HG03108 (cell line): ENCODE measurements at regions not wholly inside any gene's neighbourhood (a gene's known extent, or its start where the extent isn't known, plus 50 kb on each side); places are given as distances from the start of the nearest gene placed in this dataset.
"Not testable (repeated sequence)": the region's sequence is repeated elsewhere in the genome, so short reads cannot be mapped to it uniquely, and the experiment has no call there.

Experiments
- ATAC-seq: cut with Tn5 transposase; IDR thresholded peaks from one replicate; pipeline ENCODE4 v1.9.1; 2021; ENCODE audit warnings: moderate library complexity; ENCODE audit not compliant: unreplicated experiment

GRCh38 chr9:41771693-41772092 is 357.5 kb downstream of the CNTNAP3B start:
- not testable (repeated sequence) for ATAC-seq

GRCh38 chr9:41754822-41755221 is 374.4 kb downstream of the CNTNAP3B start:
- ATAC-seq, result not testable (repeated sequence)

DNA sequence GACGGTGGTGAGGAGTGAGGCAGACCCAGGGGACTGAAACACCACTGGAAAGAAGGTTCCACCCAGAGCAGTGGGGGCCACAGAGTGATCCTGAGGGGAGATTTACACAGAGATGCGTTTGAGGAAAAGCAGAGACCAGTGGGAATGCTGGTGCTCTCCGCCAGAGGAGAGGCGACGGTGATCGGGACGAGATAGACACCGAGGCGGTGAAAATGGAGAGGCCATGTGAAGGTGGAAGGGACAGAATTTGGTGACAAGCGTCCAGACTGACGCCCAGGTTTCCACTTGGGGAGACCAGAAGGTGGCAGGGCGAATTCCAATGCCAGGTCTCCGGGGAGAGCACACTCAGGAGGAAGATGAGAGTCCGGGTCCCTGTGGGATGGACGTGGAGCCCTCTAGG is 374.8 kb downstream of the CNTNAP3B start:
- ATAC-seq, result not testable (repeated sequence)

DNA sequence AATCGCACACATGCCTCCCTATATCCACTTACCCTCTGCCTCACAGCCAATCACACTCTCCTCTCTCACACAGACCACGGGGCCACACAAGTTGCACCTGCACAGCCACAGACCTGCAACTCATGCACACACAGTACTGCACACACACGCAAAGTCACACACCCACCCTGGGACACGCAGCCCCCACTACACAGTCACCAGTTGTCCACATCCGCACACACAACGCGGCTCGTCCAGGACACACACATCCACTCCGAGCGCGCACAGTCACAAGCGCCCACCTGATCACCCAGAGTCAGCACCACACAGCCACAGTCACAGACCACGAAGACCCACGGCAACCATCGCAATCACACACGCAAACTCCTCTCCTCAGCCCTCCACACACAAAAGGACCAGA is 387.3 kb downstream of the CNTNAP3B start:
- not testable (repeated sequence) for ATAC-seq

DNA sequence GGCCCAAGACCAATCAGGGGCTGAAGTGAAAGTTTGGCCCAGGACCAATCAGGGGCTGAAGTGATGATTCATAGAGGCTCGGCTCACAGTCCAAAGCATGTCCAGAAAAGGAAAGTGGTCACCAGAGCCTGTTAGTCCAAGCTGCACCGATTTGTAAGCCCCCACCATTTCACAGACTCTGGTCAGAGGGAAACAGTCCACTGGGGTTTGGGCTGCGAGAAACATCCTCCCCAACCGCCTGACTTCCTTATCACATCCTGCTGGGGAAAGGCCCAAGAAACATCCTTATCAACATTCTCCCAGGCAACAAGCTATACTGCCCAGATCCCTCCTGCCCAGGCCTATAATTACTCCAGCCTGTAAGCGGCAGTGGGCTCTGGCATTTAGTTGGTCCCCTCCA is 388.1 kb downstream of the CNTNAP3B start:
- ATAC-seq, result not testable (repeated sequence)

- ATAC-seq, result not testable (repeated sequence)
Measured at GRCh38 chr9:41738681-41739080, 390.5 kb downstream of the CNTNAP3B start.

DNA sequence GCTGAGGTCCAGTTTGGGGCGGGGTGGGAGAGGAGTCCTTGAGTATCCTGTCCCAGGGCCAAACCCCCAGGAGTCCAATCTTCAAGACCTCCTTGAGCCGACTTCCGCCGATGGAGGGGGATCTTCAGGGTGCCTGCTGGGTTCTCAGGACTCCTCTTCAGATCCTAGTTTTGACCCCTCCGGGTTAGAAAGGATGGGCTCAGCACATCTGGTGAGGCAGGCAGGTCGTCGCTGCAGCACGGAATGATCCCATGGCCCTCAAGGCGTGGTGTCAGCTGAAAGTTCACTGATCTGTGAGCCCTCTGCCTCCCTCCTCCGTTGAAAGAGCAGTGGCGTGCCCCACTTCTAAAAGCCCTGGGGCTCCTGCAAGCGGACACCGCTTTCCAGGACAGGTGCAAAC is 430.0 kb downstream of the CNTNAP3B start:
- not testable (repeated sequence) for ATAC-seq

DNA sequence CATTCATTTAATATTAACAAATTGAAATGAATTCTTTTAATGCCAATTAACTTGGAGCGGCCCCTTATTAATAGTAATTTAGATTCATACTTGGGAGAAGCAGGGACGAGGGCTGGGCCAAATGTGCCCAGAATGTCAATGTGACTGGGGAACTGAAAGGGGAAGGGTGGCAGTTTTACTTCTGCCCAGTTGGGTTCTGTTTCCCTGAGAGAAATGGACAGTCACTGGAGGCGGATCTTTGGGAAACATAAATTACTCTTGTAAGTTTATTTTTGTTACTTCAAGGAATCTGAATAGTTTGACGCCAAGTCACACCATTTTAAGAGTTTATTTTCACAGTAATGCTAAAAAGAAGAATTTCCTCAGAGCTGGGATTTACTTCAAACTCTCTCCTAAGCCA is 432.1 kb downstream of the CNTNAP3B start:
- ATAC-seq, result not testable (repeated sequence)

- ATAC-seq, result not testable (repeated sequence)
Measured at GRCh38 chr9:41679312-41679711, 449.9 kb downstream of the CNTNAP3B start.

GRCh38 chr9:41663497-41664036 is 465.7 kb downstream of the CNTNAP3B start:
- not testable (repeated sequence) for ATAC-seq

DNA sequence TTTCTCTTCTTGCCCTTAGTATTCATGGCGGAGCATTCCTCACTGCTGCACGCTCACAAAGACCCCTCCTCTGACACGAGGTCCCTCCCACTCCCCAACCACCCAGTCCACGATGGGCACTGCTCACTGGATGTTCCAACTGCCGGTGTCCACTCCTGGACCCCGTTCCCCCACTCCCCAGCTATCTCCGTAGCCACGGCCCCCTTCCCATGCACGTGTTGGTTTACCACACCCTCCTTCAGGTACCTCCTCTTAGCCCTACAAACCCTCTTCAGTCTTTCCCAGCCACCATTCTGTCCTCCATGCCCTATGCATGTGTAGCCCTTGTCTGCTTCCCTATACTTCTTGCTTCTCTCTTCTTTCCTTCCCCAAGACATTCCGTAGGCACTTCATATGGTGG is 469.6 kb upstream of the ZNG1F start:
- not testable (repeated sequence) for ATAC-seq

DNA sequence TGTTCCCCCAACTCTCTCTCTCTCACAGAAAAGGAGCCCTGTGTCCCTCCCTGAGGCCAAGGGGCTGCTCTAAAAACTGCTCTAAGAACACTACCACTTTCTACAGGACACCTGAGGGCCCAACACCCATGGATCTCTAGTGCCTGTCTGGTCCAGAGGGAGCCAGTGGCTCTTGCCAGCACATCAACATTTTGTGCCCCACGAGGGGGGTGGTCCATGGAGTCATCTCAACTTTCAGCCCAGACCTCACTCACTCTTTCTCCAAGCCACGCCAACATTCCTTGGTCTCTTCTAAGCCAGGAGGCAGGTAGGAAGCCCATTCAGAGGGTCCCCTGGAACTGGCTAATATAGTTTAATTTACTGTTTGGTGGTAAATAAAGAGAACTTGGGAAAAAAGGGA is 469.0 kb upstream of the ZNG1F start:
- ATAC-seq, result not testable (repeated sequence)

DNA sequence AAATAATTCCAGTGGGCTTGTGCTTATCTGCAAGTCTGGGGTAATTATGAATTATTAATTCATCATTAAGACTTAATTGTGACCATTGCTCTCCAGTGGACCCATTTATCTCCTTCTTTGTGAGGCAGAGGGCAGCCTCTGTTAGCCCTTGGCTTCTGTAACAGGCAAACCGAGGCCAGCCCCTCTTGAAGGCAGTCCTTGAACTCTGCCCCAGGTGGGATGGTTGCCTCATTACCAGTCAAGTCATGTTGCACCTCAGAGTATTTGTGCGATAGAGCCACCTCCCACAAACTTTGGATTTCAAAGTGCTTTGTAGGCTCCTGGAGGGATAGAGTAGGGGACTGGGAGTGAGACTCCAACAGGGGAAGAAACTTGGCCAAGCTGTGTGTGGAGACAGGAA is 468.0 kb upstream of the ZNG1F start:
- ATAC-seq, result not testable (repeated sequence)

DNA sequence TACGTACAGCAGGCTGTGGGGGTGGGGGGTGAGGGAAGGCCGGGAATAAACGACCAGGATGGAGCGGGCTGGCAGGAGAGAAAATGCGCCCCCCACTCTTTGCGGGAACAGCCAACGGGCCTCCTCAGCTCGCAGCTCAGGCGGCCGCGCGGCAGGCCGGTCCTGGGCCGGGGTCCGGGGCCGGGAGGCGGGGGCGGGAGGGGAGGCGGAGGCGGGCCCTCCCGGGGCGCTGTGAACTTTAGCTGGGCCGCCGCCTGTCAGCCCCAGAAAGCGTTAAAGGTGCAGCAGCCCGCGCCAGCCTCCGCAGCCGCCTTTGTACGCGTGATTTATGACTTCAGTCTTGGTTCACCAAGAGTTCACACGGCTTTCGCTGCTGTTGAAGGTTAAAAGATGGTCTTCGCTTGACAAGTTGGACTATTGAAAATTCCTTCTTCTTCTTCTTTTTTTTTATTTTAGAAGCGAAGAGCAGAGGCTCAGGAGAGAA is 466.0 kb upstream of the ZNG1F start:
- not testable (repeated sequence) for ATAC-seq

GRCh38 chr9:41654349-41654748 is 465.2 kb upstream of the ZNG1F start:
- ATAC-seq, result not testable (repeated sequence)

- not testable (repeated sequence) for ATAC-seq
Measured at GRCh38 chr9:41653560-41654340, 464.6 kb upstream of the ZNG1F start.

DNA sequence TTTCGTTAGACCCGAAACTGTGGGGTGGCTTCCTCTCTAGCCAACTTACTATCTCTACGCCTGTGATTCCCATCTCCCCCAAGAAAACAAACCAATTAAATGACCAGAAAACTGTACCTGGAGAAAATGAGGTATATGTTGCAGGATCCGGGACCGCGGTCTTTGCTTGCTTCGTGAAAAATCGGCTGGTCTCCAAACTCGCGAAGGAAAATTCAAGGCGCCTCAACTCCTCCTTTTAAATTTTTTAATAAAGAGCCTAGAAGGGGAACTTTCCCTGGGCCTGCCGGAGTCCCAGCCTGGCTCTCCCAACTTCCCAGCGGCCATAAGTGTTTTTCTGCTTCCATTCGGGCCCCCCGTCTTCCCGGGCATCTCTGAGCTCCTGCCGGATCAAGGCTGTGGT is 463.7 kb upstream of the ZNG1F start:
- not testable (repeated sequence) for ATAC-seq

DNA sequence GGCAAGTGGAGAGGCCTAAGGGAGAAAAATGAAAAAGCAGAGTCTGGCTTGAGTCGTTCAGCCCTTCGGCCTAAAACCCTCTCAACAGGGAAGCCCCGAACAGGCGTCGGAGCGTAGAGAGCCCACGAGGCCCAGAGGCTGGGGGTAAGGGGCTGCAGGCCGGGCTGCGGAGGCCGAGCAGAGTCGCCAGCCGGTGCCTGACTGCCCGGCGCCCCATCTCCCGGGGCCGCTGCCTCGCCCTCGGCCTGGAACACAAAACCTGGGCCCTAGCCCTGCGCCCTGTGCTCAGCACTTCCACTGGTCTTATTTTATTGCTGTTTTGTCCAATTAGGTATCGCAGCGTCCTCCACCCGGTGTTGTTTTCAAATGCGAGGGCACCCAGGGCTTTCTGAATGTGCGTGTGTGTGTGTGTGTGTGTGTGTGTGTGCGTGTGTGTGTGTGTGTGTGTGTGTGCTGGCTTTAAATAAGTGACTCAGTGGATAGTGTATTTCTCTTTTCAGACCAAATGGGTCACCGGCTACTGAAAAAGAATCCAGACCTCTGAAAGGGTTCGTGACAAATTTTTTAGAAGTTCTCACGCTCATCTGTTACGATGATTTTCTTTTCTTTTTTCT is 463.1 kb upstream of the ZNG1F start:
- ATAC-seq, result not testable (repeated sequence)

DNA sequence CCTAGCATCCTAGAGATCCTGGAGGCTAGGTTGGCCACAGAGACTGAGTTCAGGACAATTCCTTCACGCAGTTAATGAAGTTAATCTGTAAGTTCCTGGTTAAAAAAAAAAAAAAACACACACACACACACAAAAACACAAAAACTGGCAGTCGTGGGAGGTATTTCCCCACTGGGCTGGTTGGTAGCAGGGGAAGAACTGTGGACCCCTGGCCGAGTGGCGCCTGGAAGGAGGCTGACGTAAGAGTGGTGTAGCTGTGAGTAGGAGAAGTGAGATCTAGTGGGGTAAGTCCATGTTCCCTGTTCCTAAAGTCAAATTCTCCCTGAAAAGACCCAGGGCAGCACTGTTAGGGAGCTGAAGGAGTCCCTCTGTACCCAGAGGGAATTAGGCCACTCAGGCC is 461.0 kb upstream of the ZNG1F start:
- not testable (repeated sequence) for ATAC-seq

- ATAC-seq, result not testable (repeated sequence)
Measured at GRCh38 chr9:41648564-41648963, 459.4 kb upstream of the ZNG1F start.

DNA sequence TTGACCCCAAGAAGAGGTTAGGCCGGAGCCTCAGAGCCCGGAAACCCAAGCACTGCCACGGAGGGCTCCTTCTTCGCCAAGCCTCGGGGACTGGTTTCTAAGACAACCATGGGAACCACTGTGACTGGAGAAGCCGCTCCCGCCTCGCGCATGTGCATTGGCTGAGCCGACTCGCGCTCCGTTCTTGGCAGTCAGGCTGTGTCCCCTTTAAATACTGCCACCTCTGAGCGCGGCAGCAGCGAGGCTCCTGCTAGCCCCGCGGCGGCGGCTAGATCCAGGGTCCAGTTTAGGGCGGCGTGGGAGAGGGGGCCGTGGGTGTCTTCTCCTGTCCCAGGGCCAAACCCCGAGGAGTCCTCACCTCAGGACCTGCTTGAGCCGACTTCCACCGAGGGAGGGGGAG is 457.1 kb upstream of the ZNG1F start:
- not testable (repeated sequence) for ATAC-seq
